ENCODE measurements at regions not wholly inside any gene's neighbourhood (a gene's known extent, or its start where the extent isn't known, plus 50 kb on each side); places are given as distances from the start of the nearest gene placed in this dataset.

DNA sequence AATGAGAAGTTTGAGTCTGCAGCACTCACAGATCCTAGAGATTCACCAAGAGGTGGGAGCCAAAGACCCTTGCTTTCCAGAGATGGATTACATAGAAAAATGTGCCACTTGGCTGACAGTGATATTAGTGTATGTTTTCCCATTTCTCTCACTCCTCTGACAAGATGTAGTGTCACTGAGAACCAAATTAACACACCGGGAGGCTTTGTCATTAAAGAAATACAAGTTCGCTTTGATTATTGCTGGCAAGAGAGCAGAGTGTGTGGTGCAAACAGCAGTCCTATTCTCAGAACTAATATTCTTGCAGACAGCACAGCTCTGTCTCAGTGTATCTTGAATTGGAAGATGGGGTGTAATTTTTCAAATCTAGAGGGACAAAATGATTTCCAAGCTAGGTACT is 171.6 kb upstream of the SETBP1 start:
- H3K4me1 ChIP-seq (ENCODE audit: control insufficient read depth, insufficient read depth, low read length): no peaks in the 10 kb centered on the region
- ChIA-PET POLR2A (no interaction called here), CTCF (no interaction called here)
- H3K36me3 ChIP-seq (ENCODE audit: control insufficient read depth in 2 of 2, insufficient read depth in 1 of 2, low read length in 2 of 2): no peaks in the 10 kb centered on the region
- TF ChIP-seq HOXA7 (CRISPR knock-in tag; IDR thresholded peaks at IDR 0.05; ENCODE audit: borderline replicate concordance) (no peak), ZNF202 (tag by site-specific recombination; IDR thresholded peaks at IDR 0.05; ENCODE audit: borderline replicate concordance) (no peak), PRDM1 (tag by site-specific recombination; IDR thresholded peaks at IDR 0.05) (no peak), ZNF155 (tag by site-specific recombination; IDR thresholded peaks at IDR 0.05) (no peak), ZNF514 (tag by site-specific recombination; IDR thresholded peaks at IDR 0.05) (no peak), KLF8 (tag by site-specific recombination; IDR thresholded peaks at IDR 0.05) (no peak), ZNF114 (tag by site-specific recombination; IDR thresholded peaks at IDR 0.05) (no peak), ZNF544 (tag by site-specific recombination; IDR thresholded peaks at IDR 0.05) (no peak), BCL11A (tag by site-specific recombination; IDR thresholded peaks at IDR 0.05; ENCODE audit: low read depth) (no peak), ZNF157 (tag by site-specific recombination; IDR thresholded peaks at IDR 0.05) (no peak), ZNF341 (tag by site-specific recombination; IDR thresholded peaks at IDR 0.05; ENCODE audit: low read depth) (no peak), ZNF664 (tag by site-specific recombination; IDR thresholded peaks at IDR 0.05) (no peak), ZNF133 (tag by site-specific recombination; IDR thresholded peaks at IDR 0.05) (no peak), SCRT1 (tag by site-specific recombination; IDR thresholded peaks at IDR 0.05; ENCODE audit: borderline replicate concordance) (no peak), GLI4 (tag by site-specific recombination; IDR thresholded peaks at IDR 0.05) (no peak), ZNF571 (tag by site-specific recombination; IDR thresholded peaks at IDR 0.05) (no peak)
- TF ChIP-seq, protein P1, sequence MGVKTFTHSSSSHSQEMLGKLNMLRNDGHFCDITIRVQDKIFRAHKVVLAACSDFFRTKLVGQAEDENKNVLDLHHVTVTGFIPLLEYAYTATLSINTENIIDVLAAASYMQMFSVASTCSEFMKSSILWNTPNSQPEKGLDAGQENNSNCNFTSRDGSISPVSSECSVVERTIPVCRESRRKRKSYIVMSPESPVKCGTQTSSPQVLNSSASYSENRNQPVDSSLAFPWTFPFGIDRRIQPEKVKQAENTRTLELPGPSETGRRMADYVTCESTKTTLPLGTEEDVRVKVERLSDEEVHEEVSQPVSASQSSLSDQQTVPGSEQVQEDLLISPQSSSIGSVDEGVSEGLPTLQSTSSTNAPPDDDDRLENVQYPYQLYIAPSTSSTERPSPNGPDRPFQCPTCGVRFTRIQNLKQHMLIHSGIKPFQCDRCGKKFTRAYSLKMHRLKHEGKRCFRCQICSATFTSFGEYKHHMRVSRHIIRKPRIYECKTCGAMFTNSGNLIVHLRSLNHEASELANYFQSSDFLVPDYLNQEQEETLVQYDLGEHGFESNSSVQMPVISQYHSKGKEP (tag by site-specific recombination; IDR thresholded peaks at IDR 0.05): no peak
- TF ChIP-seq, protein P2, sequence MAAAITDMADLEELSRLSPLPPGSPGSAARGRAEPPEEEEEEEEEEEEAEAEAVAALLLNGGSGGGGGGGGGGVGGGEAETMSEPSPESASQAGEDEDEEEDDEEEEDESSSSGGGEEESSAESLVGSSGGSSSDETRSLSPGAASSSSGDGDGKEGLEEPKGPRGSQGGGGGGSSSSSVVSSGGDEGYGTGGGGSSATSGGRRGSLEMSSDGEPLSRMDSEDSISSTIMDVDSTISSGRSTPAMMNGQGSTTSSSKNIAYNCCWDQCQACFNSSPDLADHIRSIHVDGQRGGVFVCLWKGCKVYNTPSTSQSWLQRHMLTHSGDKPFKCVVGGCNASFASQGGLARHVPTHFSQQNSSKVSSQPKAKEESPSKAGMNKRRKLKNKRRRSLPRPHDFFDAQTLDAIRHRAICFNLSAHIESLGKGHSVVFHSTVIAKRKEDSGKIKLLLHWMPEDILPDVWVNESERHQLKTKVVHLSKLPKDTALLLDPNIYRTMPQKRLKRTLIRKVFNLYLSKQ (tag by site-specific recombination; IDR thresholded peaks at IDR 0.05; ENCODE audit: borderline replicate concordance): no peak
- H3K27ac ChIP-seq (ENCODE audit: extremely low read depth, low read depth, low read length): no peak overlapping the region
- H3K9me3 ChIP-seq (ENCODE audit: control insufficient read depth, insufficient read depth, low read depth, low read length): no peaks in the 10 kb centered on the region
- H3K4me3 ChIP-seq (ENCODE audit: low read depth, low read length): no peak overlapping the region

DNA sequence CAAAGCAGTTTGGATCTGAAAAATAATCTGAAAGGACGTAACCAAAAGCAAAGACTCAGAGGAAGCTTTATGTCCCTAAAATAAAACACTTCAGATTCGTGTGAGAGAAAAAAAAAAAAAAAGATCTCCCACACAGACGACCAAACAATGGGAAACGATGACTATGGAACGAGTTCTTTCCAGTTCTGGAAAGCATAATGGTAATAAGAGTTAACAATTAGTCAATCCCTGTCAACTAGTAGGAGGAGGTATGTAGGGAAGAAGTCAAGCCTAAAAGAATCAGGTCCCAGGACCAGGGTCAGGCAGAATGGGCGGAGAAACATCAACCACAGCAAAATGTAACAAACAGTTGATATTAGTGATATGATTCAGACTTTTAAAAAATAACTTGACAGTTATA is 170.3 kb upstream of the SETBP1 start:
- ChIA-PET CTCF (no interaction called here), POLR2A (no interaction called here)
- H3K4me1 ChIP-seq (ENCODE audit: control insufficient read depth, insufficient read depth, low read length): no peaks in the 10 kb centered on the region
- H3K27ac ChIP-seq (ENCODE audit: extremely low read depth, low read depth, low read length): no peak overlapping the region
- H3K9me3 ChIP-seq (ENCODE audit: control insufficient read depth, insufficient read depth, low read depth, low read length): no peaks in the 10 kb centered on the region
- H3K4me3 ChIP-seq (ENCODE audit: low read depth, low read length): no peak overlapping the region
- H3K36me3 ChIP-seq (ENCODE audit: control insufficient read depth in 2 of 2, insufficient read depth in 1 of 2, low read length in 2 of 2): no peaks in the 10 kb centered on the region
- TF ChIP-seq ZNF354C (tag by site-specific recombination; IDR thresholded peaks at IDR 0.05; ENCODE audit: borderline replicate concordance, low read depth): no peak
- TF ChIP-seq, protein P3, sequence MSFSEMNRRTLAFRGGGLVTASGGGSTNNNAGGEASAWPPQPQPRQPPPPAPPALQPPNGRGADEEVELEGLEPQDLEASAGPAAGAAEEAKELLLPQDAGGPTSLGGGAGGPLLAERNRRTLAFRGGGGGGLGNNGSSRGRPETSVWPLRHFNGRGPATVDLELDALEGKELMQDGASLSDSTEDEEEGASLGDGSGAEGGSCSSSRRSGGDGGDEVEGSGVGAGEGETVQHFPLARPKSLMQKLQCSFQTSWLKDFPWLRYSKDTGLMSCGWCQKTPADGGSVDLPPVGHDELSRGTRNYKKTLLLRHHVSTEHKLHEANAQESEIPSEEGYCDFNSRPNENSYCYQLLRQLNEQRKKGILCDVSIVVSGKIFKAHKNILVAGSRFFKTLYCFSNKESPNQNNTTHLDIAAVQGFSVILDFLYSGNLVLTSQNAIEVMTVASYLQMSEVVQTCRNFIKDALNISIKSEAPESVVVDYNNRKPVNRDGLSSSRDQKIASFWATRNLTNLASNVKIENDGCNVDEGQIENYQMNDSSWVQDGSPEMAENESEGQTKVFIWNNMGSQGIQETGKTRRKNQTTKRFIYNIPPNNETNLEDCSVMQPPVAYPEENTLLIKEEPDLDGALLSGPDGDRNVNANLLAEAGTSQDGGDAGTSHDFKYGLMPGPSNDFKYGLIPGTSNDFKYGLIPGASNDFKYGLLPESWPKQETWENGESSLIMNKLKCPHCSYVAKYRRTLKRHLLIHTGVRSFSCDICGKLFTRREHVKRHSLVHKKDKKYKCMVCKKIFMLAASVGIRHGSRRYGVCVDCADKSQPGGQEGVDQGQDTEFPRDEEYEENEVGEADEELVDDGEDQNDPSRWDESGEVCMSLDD (tag by site-specific recombination; IDR thresholded peaks at IDR 0.05): no peak
- no peak for TF ChIP-seq ZNF311 (tag by site-specific recombination; IDR thresholded peaks at IDR 0.05; ENCODE audit: borderline replicate concordance)
- no peak for TF ChIP-seq ZBTB17 (tag by site-specific recombination; IDR thresholded peaks at IDR 0.05)
- TF ChIP-seq ZFHX2 (tag by site-specific recombination; conservative IDR thresholded peaks at IDR 0.05): no peak
- TF ChIP-seq ZSCAN16 (tag by site-specific recombination; IDR thresholded peaks at IDR 0.05): no peak
- no peak for TF ChIP-seq IKZF3 (tag by site-specific recombination; IDR thresholded peaks at IDR 0.05)
- TF ChIP-seq KLF16 (tag by site-specific recombination; IDR thresholded peaks at IDR 0.05): no peak
- TF ChIP-seq, protein P4, sequence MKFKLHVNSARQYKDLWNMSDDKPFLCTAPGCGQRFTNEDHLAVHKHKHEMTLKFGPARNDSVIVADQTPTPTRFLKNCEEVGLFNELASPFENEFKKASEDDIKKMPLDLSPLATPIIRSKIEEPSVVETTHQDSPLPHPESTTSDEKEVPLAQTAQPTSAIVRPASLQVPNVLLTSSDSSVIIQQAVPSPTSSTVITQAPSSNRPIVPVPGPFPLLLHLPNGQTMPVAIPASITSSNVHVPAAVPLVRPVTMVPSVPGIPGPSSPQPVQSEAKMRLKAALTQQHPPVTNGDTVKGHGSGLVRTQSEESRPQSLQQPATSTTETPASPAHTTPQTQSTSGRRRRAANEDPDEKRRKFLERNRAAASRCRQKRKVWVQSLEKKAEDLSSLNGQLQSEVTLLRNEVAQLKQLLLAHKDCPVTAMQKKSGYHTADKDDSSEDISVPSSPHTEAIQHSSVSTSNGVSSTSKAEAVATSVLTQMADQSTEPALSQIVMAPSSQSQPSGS (tag by site-specific recombination; IDR thresholded peaks at IDR 0.05; ENCODE audit: low read depth): no peak
- TF ChIP-seq ZNF221 (tag by site-specific recombination; IDR thresholded peaks at IDR 0.05; ENCODE audit: borderline replicate concordance): no peak
- TF ChIP-seq, protein P5, sequence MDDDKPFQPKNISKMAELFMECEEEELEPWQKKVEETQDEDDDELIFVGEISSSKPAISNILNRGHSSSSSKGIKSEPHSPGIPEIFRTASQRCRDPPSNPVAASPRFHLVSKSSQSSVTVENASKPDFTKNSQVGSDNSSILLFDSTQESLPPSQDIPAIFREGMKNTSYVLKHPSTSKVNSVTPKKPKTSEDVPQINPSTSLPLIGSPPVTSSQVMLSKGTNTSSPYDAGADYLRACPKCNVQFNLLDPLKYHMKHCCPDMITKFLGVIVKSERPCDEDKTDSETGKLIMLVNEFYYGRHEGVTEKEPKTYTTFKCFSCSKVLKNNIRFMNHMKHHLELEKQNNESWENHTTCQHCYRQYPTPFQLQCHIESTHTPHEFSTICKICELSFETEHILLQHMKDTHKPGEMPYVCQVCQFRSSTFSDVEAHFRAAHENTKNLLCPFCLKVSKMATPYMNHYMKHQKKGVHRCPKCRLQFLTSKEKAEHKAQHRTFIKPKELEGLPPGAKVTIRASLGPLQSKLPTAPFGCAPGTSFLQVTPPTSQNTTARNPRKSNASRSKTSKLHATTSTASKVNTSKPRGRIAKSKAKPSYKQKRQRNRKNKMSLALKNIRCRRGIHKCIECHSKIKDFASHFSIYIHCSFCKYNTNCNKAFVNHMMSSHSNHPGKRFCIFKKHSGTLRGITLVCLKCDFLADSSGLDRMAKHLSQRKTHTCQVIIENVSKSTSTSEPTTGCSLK (tag by site-specific recombination; IDR thresholded peaks at IDR 0.05): no peak
- no peak for TF ChIP-seq GLI4 (tag by site-specific recombination; IDR thresholded peaks at IDR 0.05)

Measured in HEK293 (cell line).